ENCODE measurements at regions not wholly inside any gene's neighbourhood (a gene's known extent, or its start where the extent isn't known, plus 50 kb on each side); places are given as distances from the start of the nearest gene placed in this dataset.

- TF ChIP-seq CTCF (IDR thresholded peaks at IDR 0.05; ENCODE audit: unreplicated experiment), result no peak
- Mint-ChIP-seq H3K27me3 (ENCODE audit: insufficient read depth, unreplicated experiment) (no peaks in the 10 kb centered on the region), H3K9me3 (ENCODE audit: unreplicated experiment) (no peaks in the 10 kb centered on the region), H3K4me3 (ENCODE audit: unreplicated experiment) (no peak overlapping the region), H3K4me1 (ENCODE audit: insufficient read depth, unreplicated experiment) (no peaks in the 10 kb centered on the region), H3K36me3 (ENCODE audit: insufficient read depth, unreplicated experiment) (no peaks in the 10 kb centered on the region), H3K27ac (ENCODE audit: low read depth, unreplicated experiment) (no peak overlapping the region)
- ChIA-PET POLR2A (interaction anchor here (0.6 to 2.5 kb wide), 2 partner anchors 9 to 825 kb away, joined by 4 to 8 read pairs; no protein-coding TSS in a partner anchor), CTCF (no interaction called here)
- BruUV-seq (replicated peaks), result no TSS peak
- intact Hi-C loops (cut with micrococcal nuclease), result no loop called here
- no peak for DNase-seq (ENCODE audit: unreplicated experiment)
Observed at GRCh38 chr4:148883435-148883834, 441.2 kb upstream of the NR3C2 start.

GRCh38 chr4:148881860-148882643, 439.8 kb upstream of the NR3C2 start:
- DNase-seq (ENCODE audit: unreplicated experiment), result no peak
- POLR2A ChIA-PET, result no interaction called here
- no peaks in the 10 kb centered on the region for H3K4me1 Mint-ChIP-seq (ENCODE audit: insufficient read depth, unreplicated experiment)
- H3K36me3 Mint-ChIP-seq (ENCODE audit: insufficient read depth, unreplicated experiment), result no peaks in the 10 kb centered on the region
- H3K27me3 Mint-ChIP-seq (ENCODE audit: insufficient read depth, unreplicated experiment), result no peaks in the 10 kb centered on the region
- H3K9me3 Mint-ChIP-seq (ENCODE audit: unreplicated experiment), result no peaks in the 10 kb centered on the region
- intact Hi-C loops (cut with micrococcal nuclease), result no loop called here
- no peak for TF ChIP-seq CTCF (IDR thresholded peaks at IDR 0.05; ENCODE audit: unreplicated experiment)
- CTCF ChIA-PET, result no interaction called here
- H3K4me3 Mint-ChIP-seq (ENCODE audit: unreplicated experiment), result no peak overlapping the region
- H3K27ac Mint-ChIP-seq (ENCODE audit: low read depth, unreplicated experiment), result no peak overlapping the region
- BruUV-seq (replicated peaks), result no TSS peak

GRCh38 chr4:148874331-148874730, 432.1 kb upstream of the NR3C2 start:
- Mint-ChIP-seq H3K4me1 (ENCODE audit: insufficient read depth, unreplicated experiment) (peaks cover 6% of the 10 kb centered on the region), H3K36me3 (ENCODE audit: insufficient read depth, unreplicated experiment) (no peaks in the 10 kb centered on the region), H3K9me3 (ENCODE audit: unreplicated experiment) (peaks cover 2% of the 10 kb centered on the region), H3K27me3 (ENCODE audit: insufficient read depth, unreplicated experiment) (no peaks in the 10 kb centered on the region), H3K4me3 (ENCODE audit: unreplicated experiment) (no peak overlapping the region), H3K27ac (ENCODE audit: low read depth, unreplicated experiment) (no peak overlapping the region)
- no peak for DNase-seq (ENCODE audit: unreplicated experiment)
- ChIA-PET CTCF (interaction anchor here (0.6 to 0.7 kb wide), 2 partner anchors 220 to 437 kb away, joined by 4 read pairs; no protein-coding TSS in a partner anchor), POLR2A (interaction anchor here (2.9 kb wide), 1 partner anchor 10 kb away, joined by 8 read pairs; no protein-coding TSS in a partner anchor)
- intact Hi-C loops (cut with micrococcal nuclease), result no loop called here
- no peak for TF ChIP-seq CTCF (IDR thresholded peaks at IDR 0.05; ENCODE audit: unreplicated experiment)
- BruUV-seq (replicated peaks), result no TSS peak

GRCh38 chr4:148868191-148868590, 426.0 kb upstream of the NR3C2 start:
- Mint-ChIP-seq H3K9me3 (ENCODE audit: unreplicated experiment) (peaks cover 8% of the 10 kb centered on the region), H3K27me3 (ENCODE audit: insufficient read depth, unreplicated experiment) (no peaks in the 10 kb centered on the region), H3K27ac (ENCODE audit: low read depth, unreplicated experiment) (no peak overlapping the region), H3K4me3 (ENCODE audit: unreplicated experiment) (no peak overlapping the region), H3K4me1 (ENCODE audit: insufficient read depth, unreplicated experiment) (peaks cover 3% of the 10 kb centered on the region), H3K36me3 (ENCODE audit: insufficient read depth, unreplicated experiment) (no peaks in the 10 kb centered on the region)
- ChIA-PET CTCF (no interaction called here), POLR2A (no interaction called here)
- DNase-seq (ENCODE audit: unreplicated experiment), result no peak
- BruUV-seq (replicated peaks), result no TSS peak
- TF ChIP-seq CTCF (IDR thresholded peaks at IDR 0.05; ENCODE audit: unreplicated experiment), result no peak
- intact Hi-C loops (cut with micrococcal nuclease), result no loop called here
